Muscle layer of duodenum (tissue), 2 donors: ENCODE measurements at regions not wholly inside any gene's neighbourhood (a gene's known extent, or its start where the extent isn't known, plus 50 kb on each side); places are given as distances from the start of the nearest gene placed in this dataset.

Experiments
- H3K27ac ChIP-seq: one replicate; pipeline ENCODE4 v1.7.0; 2013; ENCODE audit warnings: mild to moderate bottlenecking, low read length
- H3K27me3 ChIP-seq: one replicate; pipeline ENCODE4 v1.7.0; 2013; ENCODE audit warnings: low read depth, mild to moderate bottlenecking, control low read depth, low read length
- H3K36me3 ChIP-seq, 2 donors: one replicate each; pipeline ENCODE4 v1.7.0; 2013; ENCODE audit warnings: low read length in 2 of 2, control low read depth in 1 of 2, mild to moderate bottlenecking in 1 of 2; ENCODE audit not compliant: insufficient read depth in 2 of 2, control insufficient read depth in 1 of 2
- H3K4me1 ChIP-seq, 2 donors: one replicate each; pipeline ENCODE4 v1.7.0; 2013; ENCODE audit warnings: low read length in 2 of 2, mild to moderate bottlenecking in 2 of 2, control low read depth in 1 of 2, moderate library complexity in 1 of 2; ENCODE audit not compliant: insufficient read depth in 2 of 2, control insufficient read depth in 1 of 2
- H3K4me3 ChIP-seq, 2 donors: one replicate each; pipeline ENCODE4 v1.7.0; 2013; ENCODE audit warnings: low read length in 2 of 2, low read depth in 1 of 2, mild to moderate bottlenecking in 1 of 2
- H3K9me3 ChIP-seq, 2 donors: one replicate each; pipeline ENCODE4 v1.7.0; 2013; ENCODE audit warnings: low read length in 2 of 2, control low read depth in 1 of 2, mild to moderate bottlenecking in 1 of 2; ENCODE audit not compliant: control insufficient read depth in 1 of 2
- donor health status: healthy.

DNA sequence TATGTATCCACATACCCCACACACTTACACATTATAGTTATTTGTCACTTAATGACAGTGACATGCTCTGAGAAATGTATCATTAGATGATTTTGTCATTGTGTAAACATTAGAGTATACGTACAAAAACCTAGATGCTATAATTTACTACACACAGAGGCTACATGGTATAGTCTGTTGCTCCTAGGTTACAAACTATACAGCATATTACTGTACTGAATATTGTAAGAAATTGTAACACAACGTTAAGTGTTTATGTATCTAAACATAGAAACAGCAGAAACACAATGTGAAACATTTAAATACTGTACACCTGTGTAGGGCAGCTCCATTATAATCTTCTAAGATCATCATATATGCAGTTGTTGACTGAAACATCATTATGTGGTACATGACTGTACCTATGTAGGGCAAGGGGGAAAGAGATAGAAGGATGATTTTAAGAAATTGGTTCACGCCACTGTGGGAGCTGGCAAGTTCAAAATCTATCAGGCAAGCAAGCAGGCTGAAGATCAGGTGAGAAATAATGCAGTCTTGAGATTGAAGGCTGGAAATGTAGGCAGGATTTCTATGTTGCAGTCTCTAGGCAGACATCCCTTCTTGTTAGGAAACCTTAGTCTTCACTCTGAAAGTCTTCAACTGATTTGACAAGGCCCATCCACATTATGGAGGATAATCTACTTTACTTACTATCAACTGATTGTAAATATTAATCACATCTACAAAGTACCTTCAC is 78.0 kb upstream of the CPEB2 start:
- Histone ChIP-seq H3K4me3 (no peak overlapping the region), H3K9me3 (no peaks in the 10 kb centered on the region), H3K27me3 (no peaks in the 10 kb centered on the region), H3K4me1 (no peaks in the 10 kb centered on the region), H3K27ac (no peak overlapping the region), H3K36me3 (no peaks in the 10 kb centered on the region)

DNA sequence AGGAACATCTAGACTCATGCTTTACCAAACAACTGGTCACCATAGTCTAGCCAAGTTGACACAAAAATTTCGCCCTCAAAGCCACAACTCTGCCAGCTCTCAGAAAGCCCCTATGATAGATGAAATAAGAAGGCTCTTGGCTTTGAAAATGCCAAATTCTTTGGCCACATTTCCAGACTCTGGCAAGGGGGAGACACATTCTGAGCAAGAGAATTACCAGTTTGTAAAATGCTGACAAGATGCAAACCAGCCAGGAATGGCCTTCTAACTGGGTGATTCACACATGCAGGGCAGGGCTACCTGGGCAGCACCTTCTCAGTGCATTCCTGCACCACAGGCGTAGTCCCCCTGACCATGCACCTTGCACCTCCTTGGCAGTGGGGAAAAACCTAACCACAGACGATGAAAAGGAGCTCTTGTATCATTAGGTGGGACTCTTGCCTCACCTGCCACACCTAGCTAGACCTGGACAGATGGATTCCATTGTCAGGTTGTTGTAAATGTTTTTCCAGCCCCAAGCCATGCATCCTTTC is 77.4 kb upstream of the CPEB2 start:
- no peak overlapping the region for H3K27ac ChIP-seq
- H3K4me1 ChIP-seq = no peaks in the 10 kb centered on the region
- H3K4me3 ChIP-seq = no peak overlapping the region
- H3K9me3 ChIP-seq = no peaks in the 10 kb centered on the region
- no peaks in the 10 kb centered on the region for H3K27me3 ChIP-seq
- H3K36me3 ChIP-seq = no peaks in the 10 kb centered on the region

DNA sequence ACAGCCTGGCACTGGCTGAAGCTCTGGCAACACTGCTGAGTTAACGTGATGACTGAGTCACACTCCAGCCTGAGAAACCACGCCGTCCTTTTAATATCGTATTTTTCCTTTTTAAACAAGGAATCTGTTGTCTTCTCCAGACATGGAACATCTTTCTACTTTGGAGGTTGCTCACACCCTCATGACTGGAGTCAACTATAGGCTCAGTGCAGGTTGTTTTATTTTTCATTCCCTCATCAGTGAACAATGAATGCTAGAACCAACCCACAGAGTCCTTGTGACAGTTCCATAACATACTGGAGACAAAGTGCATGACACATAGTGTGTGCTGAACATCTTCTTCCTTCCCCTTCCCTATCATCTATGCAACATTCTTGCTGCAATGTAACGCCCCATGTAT is 76.8 kb upstream of the CPEB2 start:
- Histone ChIP-seq H3K27ac (no peak overlapping the region), H3K4me3 (no peak overlapping the region), H3K27me3 (no peaks in the 10 kb centered on the region), H3K9me3 (no peaks in the 10 kb centered on the region), H3K4me1 (no peaks in the 10 kb centered on the region), H3K36me3 (no peaks in the 10 kb centered on the region)

DNA sequence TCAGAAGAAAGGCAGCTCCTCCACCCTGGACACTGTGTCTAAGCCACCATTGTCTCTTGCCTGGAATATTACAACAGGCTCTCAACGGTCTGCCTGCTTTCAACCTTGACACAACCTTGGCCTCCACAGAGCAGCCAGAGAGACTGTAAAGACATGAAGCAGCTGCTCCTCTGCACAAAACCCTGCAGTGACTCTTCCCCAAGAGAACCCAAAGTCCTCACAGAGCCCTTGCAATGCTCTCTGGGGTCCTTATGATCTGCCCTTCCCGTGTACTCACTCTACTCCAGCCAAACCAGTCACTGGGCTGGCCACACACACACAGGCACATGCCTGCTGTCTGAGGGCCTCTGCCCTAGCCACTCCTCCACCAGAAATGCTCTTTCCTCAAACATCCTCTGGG is 75.9 kb upstream of the CPEB2 start:
- H3K27ac ChIP-seq = no peak overlapping the region

DNA sequence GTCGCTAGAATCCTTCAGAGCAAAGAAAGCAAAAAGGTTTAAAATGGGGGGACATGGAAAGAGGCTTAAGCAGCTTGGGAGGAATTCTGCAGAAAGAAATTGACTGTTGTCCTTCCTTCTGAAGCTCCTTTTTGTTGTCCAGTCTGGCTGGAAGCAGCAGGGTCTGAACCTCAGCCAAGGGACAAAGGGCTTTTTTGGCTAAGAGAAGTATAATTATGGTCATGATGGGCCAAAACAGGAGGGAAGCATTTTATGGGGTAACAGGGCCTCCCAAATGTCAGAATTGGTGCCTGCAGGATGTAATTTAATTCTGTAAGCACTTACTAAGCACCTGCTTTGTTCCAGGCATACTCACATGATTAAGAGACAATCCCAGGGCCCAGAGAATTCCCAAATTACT is 74.2 kb upstream of the CPEB2 start:
- Histone ChIP-seq H3K4me1 (no peaks in the 10 kb centered on the region), H3K27me3 (no peaks in the 10 kb centered on the region), H3K9me3 (no peaks in the 10 kb centered on the region), H3K36me3 (no peaks in the 10 kb centered on the region), H3K4me3 (no peak overlapping the region), H3K27ac (no peak overlapping the region)

More for the DNA sequence above, 75.9 kb upstream of the CPEB2 start:
- Histone ChIP-seq H3K36me3 (no peaks in the 10 kb centered on the region), H3K27me3 (no peaks in the 10 kb centered on the region), H3K9me3 (no peaks in the 10 kb centered on the region), H3K4me3 (no peak overlapping the region), H3K4me1 (no peaks in the 10 kb centered on the region)

DNA sequence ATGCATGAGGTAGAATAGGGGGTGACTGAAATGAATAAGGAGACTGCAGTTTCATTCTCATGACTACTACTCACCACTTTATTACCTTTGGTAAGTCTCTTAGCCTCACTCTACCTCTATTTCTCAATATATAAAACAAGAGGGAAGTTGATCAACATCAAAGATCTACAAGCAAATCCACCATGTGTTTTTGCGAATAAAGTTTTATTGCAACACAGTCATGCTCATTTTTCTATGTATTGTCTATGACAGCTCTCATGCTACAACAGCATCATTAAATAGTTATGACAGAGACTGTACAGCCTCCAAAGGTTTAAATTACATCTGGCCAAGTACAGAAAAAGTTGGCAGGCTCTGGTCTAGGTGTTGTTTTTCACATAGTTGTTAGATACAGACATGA is 72.6 kb upstream of the CPEB2 start:
- no peaks in the 10 kb centered on the region for H3K4me1 ChIP-seq
- no peaks in the 10 kb centered on the region for H3K27me3 ChIP-seq
- no peaks in the 10 kb centered on the region for H3K9me3 ChIP-seq
- no peaks in the 10 kb centered on the region for H3K36me3 ChIP-seq
- no peak overlapping the region for H3K27ac ChIP-seq
- H3K4me3 ChIP-seq = no peak overlapping the region

DNA sequence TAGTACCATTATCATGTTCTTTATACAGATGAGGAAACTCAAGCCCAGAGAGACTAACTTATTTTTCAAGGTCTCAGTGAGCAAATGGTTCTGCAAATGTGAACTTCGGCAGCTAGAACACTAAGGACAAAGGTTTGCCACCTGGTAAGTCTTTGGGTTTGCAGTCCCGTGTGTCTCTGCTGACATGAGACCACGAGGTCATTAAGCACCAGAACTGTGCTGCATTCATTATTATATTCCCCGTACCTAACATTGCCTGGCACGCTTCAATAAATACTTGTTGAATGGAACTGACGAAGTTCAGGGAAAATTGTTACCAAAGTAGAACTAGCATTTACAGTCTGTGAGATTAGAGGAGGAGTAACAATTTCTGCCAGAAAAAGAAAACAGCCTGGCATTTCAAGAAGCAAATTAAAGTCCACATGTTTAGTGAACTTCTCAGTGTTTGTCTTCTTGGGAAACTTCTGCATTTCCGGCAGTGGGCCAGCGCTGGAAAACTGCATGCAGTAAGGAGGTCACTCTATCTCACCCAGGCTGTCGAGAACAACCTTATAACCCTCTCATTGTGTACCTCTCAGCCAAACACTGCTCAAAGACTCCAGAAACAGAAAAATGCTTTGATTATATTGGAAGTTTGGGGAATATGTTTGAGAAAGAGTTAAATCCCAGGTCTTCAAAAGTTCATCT is 67.4 kb upstream of the CPEB2 start:
- no peaks in the 10 kb centered on the region for H3K9me3 ChIP-seq
- no peaks in the 10 kb centered on the region for H3K36me3 ChIP-seq
- no peak overlapping the region for H3K27ac ChIP-seq
- H3K4me3 ChIP-seq = no peak overlapping the region
- H3K4me1 ChIP-seq = no peaks in the 10 kb centered on the region
- no peaks in the 10 kb centered on the region for H3K27me3 ChIP-seq

DNA sequence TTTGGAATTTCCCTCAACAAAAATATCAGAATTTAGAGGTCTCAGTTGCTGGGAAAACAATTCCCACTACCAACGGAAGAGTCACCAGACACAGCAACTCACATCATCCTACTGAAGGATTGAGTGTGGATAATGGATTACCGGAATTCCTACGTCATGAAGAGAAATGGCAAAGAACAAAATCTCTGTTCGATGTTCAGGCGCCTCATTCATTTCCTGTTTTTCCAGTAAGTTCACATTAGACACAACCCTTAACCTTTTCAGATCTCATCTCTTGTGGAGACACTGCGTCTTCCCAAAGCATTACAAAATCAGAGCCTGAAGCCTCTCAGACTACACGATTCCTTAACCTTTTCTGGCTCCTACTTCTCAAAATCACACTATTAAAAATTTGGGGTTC is 58.5 kb upstream of the CPEB2 start:
- Histone ChIP-seq H3K27me3 (no peaks in the 10 kb centered on the region), H3K4me1 (no peaks in the 10 kb centered on the region), H3K9me3 (no peaks in the 10 kb centered on the region), H3K4me3 (no peak overlapping the region), H3K27ac (no peak overlapping the region), H3K36me3 (no peaks in the 10 kb centered on the region)

DNA sequence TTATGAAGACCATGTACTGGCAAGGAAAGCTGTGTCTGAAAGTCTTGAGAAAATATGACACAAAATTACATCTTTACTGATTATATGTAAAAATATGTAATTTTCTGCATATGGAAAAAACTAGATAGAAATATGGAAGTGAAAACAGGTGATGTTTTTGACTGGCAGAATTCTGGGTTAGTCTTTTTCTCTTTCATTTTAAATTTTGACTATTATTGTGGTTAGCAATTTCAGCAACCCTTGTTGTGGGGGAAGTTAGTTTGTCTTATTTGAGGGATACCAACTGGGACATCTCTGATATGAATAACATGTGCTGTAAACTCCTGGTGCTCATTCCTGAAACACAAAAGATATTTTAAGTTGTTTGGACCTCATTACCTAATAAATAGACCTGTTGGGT is 49.9 kb upstream of the CPEB2 start:
- Histone ChIP-seq H3K9me3 (no peaks in the 10 kb centered on the region), H3K4me3 (no peak overlapping the region), H3K4me1 (no peaks in the 10 kb centered on the region), H3K27me3 (no peaks in the 10 kb centered on the region), H3K36me3 (no peaks in the 10 kb centered on the region), H3K27ac (no peak overlapping the region)
